Renal pelvis (tissue), 1 donor: ENCODE measurements at regions not wholly inside any gene's neighbourhood (a gene's known extent, or its start where the extent isn't known, plus 50 kb on each side); places are given as distances from the start of the nearest gene placed in this dataset.
"Not testable (repeated sequence)": the region's sequence is repeated elsewhere in the genome, so short reads cannot be mapped to it uniquely, and the experiment has no call there.

Experiments used
- DNase-seq: peaks from one replicate; pipeline ENCODE4 v3.0.0-alpha.2; 2013

DNA sequence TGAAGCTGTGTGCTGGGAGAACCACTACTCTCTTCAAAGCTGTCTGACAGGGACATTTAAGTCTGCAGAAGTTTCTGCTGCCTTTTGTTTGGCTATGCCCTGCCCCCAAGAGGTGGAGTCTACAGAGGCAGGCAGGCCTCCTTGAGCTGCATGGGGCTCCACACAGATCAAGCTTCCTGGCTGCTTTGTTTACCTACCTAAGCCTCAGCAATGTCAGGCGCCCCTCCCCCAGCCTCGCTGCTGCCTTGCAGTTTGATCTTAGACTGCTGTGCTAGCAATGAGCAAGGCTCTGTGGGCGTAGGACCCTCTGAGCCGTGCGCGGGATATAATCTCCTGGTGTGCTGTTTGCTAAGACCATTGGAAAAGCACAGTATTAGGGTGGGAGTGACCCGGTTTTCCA is 103.3 kb upstream of the SALL1 start:
- DNase-seq, result not testable (repeated sequence)

DNA sequence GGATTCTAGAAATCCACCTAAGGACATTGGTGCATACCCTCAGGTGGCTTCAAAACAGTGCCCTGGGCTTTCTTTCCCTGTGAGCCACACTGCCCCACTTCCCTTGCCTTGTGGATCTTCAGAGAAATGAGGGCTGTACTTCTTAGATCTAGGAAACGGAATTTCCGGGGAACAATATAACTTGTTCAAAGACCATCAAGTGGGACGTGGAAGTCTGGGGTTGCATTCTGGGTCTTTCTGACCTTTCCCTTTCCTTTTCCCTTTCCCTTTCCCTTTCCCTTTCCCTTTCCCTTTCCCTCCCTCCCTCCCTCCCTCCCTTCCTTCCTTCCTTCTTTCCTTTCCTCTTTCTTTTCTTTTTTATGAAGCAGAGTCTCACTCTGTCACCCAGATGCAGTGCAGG is 97.1 kb upstream of the SALL1 start:
- DNase-seq, result no peak

DNA sequence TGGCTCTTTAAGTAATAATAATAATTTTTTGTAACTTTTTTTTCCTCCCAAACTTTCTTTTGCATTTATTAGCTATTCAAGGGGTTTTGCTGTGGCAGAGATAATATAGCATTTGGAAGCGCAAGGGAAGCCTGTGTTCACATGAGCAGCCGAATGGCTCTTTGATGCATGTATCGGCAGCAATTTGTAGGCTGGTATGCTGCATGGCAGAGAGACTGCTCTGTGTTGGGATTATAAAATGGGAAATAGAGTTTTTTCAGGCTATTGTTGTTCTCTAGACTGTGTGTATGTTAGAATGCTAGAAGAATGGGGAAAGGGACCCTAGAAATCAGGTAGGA is 94.6 kb upstream of the SALL1 start:
- no peak for DNase-seq

DNA sequence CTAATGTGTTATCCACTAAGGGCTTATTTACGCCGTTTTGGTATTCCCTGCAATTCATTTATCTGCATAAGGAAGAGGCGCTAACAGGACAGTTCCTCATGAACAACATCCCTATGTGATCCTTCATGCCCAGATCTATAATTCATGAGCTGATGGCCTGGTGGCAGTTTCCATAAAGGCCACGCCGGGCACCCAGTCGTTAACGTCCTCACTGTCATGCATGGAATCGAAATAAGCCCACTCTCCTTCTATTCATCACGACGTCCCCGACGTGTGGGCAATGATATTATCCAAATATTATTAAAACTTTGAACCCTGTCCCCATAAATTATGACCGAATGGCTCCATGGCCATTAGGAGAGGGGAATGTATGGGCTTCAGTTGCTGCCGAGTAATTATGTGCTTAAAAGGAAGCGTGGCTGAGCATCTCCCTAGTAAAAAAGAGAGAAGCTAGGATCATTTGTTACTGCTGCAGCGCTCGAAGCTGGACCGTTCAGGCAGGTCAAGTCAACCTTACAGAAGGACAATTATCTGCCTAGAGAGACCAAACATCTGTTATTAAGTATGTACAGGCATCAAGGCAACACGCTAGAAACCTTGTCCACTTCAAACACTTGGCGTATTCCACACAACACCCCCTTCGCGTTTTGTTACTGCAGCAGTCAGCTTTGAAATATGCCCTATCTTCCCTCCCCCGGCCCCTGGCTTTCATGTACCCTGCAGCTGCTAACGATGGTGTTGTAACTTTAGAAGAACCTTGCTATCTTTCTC is 94.0 kb upstream of the SALL1 start:
- peak; percentile 79 for DNase-seq

DNA sequence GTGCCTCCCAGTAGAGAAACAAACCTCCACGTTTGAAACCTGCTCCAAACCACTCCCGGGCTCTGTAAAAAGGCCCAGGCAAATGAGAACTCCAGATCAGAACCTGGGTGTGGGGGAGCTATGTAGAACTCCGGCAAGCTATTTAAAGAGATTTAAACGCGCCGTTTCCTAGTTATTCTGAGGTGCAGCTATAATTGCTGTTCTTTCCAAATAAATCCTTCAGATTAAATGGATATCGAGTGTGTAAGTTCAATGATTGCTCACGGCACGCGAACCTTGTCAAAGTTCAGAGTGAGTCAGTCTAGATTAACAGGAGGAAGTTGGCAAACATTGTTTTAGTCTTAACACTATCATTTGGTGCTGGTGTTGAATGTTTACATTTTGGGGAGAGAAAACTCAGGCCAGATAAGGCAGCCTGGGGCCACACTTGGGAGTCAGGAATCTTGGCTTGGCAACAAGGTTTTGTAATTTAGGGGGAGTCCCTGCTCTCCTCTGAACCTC is 92.9 kb upstream of the SALL1 start:
- DNase-seq, result no peak

DNA sequence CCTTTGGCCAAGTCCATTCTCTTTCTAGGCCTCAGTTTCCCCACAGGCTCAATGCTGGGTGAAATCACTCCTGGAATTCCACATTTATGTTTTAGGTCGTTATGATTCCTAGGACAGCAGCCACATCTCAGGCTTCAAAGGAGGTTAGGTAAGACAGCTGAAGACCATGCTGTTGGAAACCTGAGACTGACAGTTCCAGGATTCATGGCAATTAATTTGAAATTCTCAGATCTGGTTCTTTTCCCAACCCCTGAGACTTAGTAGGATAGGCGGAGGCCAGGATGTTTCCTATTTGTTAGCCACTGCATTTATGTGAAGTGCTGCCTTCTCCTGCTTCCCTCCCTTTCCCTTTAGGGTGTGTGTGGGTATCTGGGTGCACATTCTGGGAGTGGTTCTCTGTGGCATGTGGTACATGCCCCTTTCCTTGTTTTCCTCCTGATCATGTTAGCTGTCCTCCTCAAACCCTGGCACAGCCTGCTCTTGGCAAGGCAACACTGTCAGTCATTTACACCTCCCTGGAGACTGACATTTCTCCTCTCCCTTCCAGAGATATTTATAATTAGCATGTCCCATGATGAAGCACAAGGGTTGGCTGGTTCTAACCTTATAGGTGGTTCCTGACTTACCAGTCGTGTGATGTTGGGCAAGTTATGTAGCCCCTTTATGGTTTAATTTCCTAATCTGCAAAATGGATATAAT is 91.4 kb upstream of the SALL1 start:
- DNase-seq, result peak; percentile 71

DNA sequence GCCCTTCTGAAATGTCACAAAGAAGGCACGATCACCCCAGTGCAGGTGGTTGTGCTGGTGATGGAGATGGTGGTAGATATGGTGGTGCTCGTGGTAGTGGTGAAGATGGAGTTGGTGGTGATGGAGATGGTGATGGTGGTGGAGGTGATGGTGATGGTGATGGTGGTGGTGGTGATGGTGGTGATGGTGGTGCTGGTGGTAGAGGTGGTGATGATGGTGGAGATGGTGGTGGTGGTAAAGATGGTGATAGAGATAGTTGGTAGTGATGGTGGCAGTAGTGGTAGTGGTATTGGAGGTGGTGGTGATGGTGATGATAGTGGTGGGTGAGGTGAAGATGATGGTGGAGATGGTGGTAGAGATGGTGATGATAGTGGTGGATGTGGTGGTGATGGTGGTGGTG is 88.1 kb upstream of the SALL1 start:
- no peak for DNase-seq

DNA sequence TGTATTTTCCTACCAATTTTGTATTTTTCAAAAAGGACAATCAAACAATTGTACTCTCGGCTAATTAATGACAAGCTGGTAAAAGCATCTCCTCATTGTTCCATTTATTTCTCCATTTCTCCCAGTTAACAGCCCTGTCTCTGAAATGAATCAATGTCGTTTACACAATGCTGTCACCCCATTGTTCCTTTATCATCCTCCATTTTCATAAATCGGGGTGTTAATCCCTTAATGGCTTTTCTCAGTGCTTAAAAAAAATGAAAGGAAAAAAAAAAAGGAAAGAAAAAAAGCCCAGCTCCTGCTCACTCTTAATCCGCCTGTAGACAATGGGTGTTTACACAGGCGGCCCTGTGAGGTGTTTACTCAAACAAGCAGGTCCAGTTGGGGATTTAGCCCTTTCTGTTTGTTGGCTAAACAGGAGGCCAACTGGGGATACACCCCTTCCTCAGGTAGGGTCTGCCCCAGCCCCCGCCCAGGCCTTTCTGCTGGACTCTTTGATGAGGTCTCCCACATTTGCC is 86.8 kb upstream of the SALL1 start:
- no peak for DNase-seq

DNA sequence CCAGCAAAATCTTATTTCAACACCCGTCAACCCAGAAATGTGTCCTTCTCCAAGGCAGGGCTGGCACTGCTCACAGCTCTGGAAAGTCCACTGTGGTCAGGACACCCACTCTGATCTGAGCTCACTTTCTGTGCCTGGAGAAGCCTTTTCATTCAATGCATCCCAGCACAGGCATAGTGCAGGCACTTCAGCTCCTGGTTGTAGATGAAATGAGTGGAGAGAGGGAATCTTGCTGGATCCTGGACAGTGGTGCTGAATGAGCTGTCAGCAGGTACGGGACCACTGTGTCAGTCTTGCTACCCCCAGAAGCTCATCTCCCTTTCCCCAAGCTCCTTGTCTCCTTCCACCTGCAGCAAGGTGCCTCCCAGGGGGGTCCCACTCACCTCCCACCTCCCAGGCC is 86.1 kb upstream of the SALL1 start:
- no peak for DNase-seq

DNA sequence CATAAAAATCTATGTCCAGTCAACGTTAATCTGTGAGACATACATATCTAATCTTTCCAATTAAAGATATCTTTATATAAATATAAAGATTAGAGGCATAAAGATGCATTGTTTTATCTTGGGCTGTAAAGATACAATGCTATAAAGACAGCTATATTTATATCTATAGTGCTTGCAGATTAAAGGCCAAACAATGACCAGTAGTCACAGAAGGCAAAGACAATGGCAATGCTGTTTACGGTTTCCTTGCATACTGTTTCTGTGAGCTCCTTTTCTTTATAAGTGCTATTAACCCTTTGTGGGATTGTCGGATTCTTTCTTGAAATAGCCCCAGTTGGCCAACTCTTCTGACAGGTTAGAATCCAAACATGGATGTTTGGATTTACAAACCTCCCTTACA is 85.5 kb upstream of the SALL1 start:
- DNase-seq, result no peak

DNA sequence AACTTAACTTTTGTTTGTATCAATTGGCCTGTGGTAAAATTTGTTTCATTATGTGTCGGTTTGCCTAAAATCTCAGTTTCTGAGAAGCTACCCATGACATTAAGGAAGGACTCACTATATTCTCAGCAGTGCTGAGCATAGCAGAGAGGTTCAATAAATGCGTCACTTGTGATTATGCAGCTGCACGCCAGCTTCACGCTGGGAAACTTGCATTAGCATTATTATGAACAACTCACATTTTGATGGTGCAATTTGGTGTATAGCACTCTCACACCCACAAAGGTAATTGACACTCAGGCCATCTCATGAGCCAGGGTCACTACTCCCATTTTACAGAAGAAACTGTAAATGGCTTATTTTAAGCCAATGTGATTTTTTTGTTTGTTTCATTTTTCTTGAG is 80.6 kb upstream of the SALL1 start:
- no peak for DNase-seq

DNA sequence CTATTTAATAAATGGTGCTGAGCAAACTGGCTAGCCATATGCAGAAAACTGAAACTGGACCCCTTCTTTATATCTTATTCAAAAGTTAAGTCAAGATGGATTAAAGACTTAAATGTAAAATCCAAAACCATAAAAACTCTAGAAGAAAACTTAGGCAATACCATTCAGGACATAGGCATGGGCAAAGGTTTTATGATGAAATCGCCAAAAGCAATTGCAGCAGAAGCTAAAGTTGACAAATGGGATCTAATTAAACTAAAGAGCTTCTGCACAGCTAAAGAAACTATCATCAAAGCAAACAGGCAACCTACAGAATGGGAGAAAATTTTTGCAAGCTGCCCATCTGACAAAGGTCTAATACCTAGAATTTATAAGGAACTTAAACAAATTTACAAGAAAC is 79.0 kb upstream of the SALL1 start:
- DNase-seq, result not testable (repeated sequence)

DNA sequence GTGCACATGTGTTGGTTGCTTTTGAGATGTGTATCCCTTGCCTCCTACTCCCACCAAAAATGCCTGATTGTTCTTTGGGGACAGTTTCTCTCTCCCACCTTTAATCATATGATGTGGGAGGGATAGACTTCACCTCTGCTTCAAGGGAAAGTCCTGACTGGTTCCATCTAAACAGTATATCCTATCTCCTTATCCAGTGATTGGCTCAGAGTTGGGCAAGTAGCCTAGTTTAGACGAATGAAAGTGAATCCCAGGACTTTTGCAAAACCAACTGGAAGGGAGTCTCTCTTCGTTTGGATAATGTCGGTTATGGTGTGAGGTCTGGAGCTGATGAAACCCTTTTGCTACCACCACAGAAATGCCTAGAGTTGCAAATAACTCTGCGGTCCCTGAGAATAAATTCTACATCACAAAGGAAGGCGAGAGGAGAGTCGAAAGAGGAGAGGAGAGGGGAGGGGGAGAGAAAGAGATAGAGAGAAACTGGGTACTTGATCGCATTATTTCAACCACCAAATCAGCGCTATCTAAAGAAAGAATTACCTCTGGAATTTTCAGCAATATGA is 77.1 kb upstream of the SALL1 start:
- no peak for DNase-seq

DNA sequence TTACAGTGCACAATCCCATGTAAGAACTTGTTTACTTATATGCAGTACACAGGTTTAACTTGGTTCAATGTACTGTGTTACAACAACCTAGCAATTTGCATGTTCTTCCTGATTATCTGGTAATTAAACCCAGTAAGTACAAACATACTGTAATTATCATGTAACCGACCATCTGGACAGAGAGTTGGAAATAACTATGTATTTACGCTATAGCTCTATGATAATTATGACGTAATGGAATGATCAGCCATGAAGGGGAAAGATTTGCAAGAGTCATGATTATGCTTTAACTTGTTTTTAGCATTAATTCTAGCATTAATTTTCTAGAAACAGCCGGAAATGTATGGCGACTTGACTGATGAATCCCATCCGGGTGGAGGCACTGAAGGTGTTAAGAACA is 74.8 kb upstream of the SALL1 start:
- DNase-seq, result no peak

DNA sequence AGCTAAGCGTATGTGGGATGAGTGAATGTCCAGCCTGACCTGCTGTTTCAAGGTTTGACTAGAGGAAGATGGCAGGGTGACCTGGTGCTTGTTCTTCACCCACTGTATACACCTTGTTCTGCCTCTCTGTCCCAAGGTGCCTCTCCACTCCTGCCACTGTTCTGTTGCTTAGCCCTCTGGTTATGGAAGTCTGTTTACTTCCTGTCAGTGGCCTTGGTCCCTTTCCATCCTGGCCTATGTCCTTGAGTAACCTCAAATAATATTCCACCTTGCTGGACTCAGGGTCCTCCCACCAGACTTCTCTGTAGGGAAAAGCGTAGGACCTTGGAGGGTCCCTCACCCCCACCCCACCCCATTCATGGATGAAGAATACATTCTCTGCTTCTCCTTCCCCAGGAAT is 73.2 kb upstream of the SALL1 start:
- no peak for DNase-seq

DNA sequence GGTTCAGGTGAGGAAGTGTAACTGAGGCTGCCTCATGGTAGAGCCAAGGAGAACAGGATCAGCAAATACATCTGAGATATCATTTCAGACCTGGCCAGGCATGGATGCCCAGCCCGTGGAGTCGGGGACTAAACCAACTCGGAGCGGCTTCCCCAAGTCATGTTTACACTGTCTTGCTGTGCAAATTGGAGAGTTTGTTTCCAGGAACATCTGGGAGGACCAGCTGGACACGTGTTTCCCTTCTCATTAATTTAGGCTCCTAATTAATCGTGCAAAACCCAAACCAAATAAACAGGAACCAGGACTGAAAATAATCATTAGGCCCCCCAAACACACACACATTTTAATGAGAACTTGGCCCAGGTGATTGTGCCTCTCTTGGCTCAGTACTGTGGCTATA is 70.9 kb upstream of the SALL1 start:
- DNase-seq, result no peak

DNA sequence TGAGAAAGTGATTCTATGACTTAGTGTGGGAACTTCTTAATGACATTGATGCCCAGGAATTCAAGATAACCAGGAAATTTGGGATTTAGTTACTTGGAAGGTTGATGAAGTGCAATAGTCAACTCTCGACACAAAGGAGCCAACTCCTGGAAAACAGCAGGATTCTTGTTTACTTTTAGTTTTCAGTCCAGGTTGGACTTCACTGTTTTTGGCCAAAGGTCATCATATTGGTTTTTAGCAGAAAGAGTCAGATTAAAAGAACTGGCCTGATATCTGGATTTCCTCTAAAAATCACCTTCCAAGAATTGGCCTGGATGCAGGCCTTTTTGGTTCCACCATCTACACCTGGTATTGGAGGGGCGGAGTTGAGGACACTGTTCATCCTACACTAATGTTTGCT is 60.1 kb upstream of the SALL1 start:
- DNase-seq, result no peak

DNA sequence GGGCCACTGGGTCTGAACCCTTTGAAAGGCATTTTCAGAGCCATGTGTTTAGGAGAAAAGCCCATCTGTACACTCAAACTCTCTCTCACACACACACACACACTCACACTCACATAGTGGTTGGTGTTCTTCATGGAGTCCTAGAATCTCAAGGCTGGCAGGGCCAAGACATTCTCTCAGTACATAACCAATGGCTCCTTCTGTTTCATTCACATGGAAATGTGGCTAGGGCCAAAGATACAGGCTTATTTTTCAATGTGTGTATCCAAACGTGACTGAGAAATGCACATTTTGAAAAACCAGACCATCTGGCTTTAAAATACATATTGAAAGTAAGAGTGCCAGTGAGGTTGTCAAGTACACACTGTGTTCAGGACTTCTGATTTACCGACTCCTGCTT is 59.0 kb upstream of the SALL1 start:
- DNase-seq, result no peak

DNA sequence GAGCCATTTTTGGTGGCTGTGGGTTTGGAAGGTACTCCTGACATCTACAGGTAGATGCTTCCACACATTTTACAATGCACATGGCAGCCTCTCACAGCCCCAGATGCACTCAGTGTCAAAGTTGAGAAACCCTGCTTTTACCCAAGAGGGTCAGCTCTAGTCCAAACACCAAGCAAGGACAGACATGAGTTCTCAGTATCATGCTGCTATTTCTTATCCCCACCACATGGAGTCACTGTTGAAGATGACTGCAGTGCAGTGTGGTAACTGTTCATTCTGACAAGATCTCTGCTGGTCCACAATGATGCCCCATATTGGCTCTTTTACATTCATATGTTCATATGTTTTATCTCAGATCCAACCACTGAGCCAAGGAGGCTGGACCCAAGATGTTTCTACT is 50.5 kb upstream of the SALL1 start:
- no peak for DNase-seq
